GM12873 (cell line): ENCODE measurements at regions not wholly inside any gene's neighbourhood (a gene's known extent, or its start where the extent isn't known, plus 50 kb on each side); places are given as distances from the start of the nearest gene placed in this dataset.

Source experiments
- TF ChIP-seq, protein P1 (sequence below): IDR thresholded peaks from 2 replicates; pipeline ENCODE4 v1.5.1; 2012; ENCODE audit warnings: low read depth, mild to moderate bottlenecking, moderate library complexity, low read length, control low read depth; ENCODE audit not compliant: insufficient read depth; ENCODE audit errors: missing control alignments

DNA sequence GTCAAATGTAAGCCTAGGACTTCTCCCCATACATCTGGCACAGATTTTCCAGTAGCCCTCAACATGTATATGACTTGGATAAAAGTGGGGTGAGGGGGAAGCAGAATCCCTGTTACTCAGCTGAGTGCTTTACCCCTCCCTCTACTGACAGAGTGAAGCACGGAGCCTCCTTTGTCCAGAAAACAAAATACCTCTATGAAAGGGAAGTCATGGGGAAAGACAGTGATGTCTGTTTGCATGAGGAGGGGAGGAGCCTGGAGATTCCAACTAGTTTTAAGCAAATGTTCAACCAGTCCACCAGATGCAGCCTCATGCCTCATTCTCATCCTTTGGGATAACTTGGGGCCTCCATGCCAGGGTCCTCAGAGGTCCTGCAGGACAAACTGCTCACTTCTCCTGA is 203.9 kb downstream of the SMAD2 start:
- TF ChIP-seq, protein P1, sequence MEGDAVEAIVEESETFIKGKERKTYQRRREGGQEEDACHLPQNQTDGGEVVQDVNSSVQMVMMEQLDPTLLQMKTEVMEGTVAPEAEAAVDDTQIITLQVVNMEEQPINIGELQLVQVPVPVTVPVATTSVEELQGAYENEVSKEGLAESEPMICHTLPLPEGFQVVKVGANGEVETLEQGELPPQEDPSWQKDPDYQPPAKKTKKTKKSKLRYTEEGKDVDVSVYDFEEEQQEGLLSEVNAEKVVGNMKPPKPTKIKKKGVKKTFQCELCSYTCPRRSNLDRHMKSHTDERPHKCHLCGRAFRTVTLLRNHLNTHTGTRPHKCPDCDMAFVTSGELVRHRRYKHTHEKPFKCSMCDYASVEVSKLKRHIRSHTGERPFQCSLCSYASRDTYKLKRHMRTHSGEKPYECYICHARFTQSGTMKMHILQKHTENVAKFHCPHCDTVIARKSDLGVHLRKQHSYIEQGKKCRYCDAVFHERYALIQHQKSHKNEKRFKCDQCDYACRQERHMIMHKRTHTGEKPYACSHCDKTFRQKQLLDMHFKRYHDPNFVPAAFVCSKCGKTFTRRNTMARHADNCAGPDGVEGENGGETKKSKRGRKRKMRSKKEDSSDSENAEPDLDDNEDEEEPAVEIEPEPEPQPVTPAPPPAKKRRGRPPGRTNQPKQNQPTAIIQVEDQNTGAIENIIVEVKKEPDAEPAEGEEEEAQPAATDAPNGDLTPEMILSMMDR: no peak

GRCh38 chr18:47725656-47726055 is 204.8 kb downstream of the SMAD2 start:
- TF ChIP-seq, protein P1: no peak

DNA sequence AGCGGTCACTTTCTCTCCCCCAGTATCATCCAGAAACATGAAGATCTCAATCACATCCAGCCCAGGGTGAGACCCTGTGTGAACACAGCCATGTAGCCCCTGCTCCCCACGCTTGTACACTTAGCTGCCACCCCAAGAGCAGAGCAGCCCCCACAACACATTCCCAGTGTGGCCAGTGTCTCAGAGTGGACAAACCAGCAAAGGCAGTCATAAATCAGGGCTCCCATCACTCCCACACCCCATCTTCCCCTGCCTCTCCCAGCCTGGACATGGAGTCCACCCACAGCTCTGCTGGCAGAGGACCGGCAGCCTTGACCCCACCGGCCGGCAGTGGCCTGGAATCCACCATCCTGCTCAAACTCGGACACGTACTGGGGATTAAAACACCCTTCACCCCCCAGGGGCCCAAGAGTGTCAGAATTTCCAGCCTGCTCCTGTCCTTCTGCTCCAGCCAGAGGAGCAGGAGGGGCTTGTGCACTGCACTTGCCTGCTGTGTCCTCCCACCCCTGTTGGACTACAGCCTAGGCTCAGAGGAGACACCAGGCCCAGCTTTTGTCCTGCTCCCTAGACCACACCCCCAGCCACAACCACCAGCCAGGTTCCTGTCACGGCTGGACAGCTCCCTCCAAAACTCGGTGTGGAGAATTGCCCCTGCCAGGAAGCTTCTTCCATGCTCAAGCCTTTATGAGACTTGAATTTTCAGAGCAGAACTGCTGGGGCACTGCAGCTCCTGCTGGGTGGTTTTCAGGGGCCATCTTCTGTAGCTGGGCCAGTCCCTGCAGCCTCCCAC is 206.1 kb downstream of the SMAD2 start:
- TF ChIP-seq, protein P1: no peak

DNA sequence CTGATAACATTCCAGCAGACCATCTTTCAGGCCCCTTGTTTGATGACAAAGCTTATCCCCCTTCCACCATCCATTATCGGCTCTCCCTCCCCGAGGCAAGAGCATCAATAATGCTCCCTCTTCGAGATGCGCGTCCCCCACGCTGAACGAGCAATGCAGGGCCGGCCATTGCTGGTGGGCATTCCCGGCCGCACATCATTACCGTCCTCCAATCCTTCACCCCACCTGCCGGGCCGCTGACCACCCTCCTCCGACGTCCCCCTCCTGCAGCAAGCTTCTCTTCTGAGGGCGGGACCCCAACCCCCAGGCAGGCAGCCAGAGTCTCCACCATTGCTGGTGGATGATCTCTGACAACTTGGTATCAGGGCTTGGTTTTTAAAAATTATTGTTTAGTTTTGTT is 208.6 kb downstream of the SMAD2 start:
- TF ChIP-seq, protein P1: no peak

DNA sequence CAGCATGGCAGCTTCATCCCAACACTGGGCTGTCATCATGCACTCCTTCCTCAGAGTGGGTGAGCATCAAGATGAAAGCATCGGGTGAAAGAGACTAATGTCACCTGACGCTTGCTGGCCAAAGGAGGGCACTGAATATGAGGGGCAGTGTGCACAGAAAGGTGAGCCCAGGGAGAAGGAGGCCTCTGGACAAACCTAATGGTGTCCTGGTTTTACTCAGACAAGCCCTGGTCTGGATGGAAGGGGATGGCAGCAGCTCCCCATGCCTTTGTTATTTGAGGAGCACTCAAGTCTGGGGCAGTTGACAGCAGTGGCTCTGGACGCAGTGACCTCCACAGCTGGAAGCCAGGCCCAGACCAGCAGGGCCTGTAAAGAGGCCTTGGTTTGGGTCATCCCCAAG is 209.7 kb downstream of the SMAD2 start:
- TF ChIP-seq, protein P1: no peak

GRCh38 chr18:47719096-47719780 is 211.2 kb downstream of the SMAD2 start:
- TF ChIP-seq, protein P1: peak; percentile 23

- TF ChIP-seq, protein P1: no peak
These were observed 211.8 kb downstream of the SMAD2 start for GRCh38 chr18:47718646-47719045.
